DMS153 treated with DMSO at 0.1 percent for 48 hours (cell line): ENCODE measurements at regions not wholly inside any gene's neighbourhood (a gene's known extent, or its start where the extent isn't known, plus 50 kb on each side); places are given as distances from the start of the nearest gene placed in this dataset.
"Not testable (repeated sequence)": the region's sequence is repeated elsewhere in the genome, so short reads cannot be mapped to it uniquely, and the experiment has no call there.

Experiments used
- DNase-seq: peaks from one replicate; lab custom pipeline; 2025; ENCODE audit not compliant: unreplicated experiment; lab: John Stamatoyannopoulos, UW

DNA sequence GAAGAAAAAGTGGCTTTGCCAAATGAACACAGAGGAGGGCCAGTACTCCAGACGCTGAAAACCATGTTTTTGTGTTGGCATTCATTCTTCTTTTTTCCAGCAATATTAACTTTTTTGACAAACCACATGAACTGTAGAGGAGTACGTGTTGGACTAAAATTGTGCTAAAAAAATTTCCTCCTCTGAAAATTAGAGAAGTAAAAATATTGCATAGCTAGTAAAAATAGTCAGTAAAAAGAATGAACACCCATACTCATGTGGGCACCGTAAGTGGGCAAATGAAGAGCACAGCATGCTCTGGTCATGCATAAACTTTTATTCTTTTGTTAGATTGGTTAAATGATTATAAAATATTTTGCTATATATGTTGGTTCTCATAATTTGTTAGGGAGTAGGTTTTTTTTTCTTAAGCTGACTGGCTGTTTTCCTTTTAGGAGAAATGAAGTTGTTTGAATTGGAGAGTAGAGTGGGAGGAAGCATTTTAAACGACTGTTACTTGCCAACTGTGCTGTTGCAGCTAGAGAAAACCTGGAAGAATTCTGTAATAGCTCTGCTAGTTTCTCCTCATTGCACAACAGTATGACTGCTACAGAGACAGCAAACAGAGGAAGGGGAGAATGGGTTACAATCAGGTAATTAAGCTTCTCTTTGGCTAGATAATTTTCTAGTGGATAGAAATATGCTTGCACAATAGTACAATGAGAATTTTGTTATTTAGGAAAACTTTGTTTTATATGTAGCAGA, 222.4 kb downstream of the KCTD12 start:
- DNase-seq: no peak

DNA sequence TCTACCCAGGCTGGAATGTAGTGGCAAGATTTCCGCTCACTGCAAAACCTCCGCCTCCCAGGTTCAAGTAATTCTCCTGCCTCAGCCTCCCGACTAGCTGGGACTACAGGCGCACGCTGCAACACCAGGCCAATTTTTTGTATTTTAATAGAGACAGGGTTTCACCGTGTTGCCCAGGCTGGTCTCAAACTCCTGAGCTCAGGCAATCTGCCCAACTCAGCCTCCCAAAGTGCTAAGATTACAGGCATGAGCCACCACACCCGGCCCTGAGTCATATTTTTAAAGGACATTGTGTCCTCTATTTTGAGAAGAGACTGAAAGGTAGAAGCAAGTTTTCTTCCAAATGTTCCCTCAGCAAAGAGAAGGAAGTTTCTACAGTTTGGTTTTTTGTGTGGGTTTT, 227.1 kb downstream of the KCTD12 start:
- DNase-seq: not testable (repeated sequence)

DNA sequence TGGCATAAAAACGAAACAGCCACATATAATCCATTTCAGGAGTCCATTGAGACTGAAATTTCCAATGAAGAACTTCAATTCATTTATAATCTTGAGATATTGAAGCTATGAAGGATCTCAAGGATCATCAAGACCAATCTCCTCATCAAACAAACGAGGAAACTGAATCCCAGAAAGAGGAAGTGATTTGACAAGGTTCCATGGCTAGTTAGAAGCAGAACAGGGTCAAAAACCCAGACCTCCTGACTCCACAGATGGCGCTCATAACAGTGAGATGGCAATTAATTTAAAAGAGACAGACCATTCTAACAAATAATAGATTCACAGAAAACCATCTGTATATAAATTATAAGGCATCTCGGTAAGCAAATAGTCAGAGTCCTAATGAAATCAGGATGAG, 229.7 kb downstream of the KCTD12 start:
- no peak for DNase-seq

DNA sequence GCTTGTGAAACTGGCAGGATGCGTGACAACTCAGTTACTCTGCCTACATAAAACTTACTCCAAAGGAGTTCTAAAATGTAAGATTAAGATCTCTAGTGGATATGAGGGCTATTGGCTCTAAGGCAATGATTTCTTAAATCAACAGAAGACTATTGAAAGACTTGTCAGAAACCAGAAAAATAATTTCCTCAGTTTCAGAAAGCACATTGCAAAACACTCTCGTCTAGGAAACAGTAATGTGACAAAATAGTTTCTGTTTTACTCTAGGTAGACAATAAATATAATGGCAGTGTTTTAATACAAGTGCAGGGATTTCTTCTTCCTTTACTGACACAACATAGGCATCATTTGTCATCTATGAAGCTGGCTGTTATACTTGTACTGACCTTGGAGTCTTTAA, 230.1 kb downstream of the KCTD12 start:
- DNase-seq: no peak

DNA sequence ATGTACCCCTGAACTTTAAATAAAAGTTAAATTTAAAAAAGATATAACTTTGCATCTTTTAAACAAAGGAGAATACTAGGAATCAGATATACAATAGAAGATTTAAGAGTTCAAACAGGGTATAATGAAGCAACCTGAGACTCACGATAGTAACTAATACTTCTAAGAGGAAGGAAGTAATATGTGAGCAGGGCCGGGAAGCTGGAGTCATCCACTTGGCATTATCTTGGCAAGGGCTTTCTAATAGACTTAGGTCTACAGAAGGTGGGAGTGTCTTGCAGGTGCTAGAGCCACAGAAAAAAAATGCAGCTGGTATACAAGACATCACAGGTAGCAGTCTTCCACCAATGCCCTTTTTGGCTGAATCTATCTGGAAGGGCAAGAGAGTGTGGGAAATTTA, 231.9 kb downstream of the KCTD12 start:
- no peak for DNase-seq

DNA sequence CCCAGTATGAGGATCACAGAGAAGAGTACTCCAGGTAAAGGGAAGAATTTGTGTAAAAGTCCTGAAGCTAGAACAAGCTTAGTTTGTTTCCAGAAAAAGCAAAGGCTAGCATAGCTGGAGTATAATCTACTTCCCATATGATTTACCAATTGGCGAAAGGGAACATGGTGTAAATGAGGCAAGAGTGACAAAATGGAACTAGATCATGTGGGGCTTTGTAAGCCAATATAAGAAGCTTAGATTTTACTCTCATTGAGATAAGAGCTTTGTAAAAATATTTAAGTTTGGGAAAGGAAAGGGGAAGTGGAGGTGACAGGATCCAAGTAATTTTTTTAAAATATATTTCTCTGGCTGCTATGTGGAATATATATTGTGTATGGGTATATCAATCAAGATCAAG, 234.9 kb downstream of the KCTD12 start:
- no peak for DNase-seq

DNA sequence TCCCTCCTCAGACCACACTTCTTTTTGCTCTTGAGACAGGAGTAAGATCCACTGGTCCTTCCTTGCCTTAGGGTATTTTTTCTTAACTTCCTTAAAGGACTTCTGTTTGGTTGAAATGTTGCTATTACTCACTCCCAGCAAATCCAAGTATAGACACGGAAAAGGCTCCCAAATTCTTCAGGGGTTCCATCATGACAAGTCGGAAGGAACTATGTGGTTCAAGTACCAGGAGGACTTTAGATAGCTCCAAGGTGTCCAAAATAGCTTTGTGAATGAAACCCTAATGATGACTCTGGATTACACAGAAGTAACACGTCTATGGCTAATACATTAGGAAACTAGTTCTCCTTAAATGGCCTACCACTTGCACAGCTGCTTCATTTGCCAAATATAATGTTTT, 238.7 kb downstream of the KCTD12 start:
- no peak for DNase-seq

DNA sequence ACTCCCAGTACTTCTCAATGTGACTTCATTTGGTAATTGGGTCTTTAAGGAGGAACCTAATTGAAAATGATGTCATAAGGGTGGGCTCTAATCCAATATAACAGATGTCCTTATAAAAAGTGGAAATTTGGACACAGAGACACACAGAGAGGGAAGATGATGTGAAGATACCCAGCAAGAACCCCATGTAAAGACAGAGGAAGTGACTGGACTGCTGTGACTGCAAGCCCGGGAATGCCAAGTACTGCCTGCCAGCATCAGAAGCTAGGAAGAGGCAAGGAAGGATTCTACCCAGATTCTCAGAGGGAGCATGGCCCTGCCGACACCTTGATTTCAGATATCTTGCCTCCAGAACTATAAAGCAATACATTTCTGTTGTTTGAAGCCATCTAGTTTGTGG, 239.3 kb downstream of the KCTD12 start:
- no peak for DNase-seq

DNA sequence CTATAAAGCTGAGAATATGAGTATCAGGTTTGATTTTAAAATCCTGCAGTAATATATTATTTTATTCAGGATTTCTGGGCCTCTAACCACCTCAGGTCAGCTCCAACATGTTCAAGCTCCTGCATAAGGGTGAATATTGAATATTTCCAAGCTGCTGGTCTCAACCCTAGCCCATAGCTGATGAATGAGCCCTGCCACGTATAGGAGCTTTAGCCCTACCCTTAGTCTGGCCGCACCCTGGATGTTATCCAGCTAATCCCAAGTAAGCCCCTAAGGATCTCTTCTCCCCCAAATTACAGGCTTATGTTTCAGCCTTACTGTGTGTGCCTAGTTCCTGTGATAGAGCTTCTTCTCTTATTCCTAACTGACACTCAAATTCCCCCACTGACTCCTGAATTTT, 240.6 kb downstream of the KCTD12 start:
- no peak for DNase-seq

DNA sequence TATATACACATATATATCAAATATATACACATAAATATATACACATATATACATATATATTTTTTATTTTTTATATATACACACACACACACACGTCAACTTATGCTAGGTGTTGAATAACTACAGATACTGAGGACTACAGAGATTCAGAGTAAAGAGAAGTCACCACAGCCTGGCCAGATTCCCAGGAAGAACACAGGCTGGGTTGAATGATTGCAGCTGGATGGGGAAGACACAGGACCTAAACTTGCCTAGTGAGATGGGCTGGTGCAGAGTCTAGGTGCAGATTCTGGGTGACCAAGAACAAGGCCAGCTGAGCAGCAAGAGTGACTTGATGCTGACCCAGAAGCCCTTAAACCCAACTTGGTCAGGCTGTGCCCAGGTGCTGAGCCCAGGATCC, 241.3 kb downstream of the KCTD12 start:
- no peak for DNase-seq

DNA sequence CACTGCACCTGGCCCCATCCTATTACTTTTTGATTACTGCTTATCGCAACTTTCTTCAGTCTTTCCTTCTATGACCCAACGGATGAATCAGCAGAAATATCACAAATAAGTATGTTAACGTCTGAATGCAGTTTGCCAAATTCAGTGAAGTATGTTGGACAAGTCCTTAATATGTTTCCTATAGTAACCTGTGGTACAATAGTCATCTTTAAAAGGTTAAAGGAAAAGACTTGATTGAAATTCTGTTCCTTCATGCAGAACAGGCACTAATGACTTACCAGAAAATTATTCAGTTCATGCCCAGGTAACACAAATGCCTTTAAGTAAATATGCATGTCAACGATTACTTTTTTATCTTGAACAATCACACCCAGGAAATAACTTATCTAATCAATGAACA, 242.6 kb downstream of the KCTD12 start:
- DNase-seq: no peak

DNA sequence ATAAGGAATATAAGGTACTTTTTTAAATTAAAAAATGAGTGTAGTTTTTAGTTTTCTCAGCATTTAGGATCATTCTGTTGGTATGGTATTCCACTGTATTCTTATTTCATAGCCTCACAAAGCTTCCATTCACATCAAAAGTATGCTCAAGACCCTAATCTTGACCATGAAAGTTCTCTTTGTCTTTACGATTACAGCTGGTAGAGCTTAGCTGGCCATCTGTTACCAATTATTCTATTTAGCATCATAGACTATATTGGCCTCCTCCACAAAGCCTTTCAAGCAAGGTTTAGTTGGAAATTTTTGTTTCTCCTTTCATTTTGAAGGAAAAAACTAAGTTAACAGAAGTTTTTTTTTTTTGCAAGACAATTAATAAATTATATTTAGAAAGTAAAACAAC, 245.1 kb downstream of the KCTD12 start:
- no peak for DNase-seq

DNA sequence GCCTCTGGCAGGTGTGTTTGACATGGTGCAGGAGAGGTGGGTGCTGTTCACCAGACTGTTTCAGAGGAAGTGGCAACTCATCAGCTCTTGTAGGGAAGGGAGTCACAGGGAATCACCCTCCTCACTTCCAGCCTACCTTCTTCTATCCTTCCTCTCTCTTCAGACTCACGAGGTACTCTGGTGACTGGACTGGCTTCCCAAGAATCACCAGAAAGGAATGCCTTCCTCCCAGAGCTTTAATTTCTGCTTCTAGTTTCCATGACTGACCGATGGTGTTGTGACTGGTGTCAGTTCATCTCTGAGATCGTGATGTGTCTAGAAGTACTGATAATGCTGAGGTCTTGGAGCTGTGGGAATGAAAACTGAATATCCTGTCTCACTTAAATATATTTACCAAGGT, 247.3 kb downstream of the KCTD12 start:
- no peak for DNase-seq

DNA sequence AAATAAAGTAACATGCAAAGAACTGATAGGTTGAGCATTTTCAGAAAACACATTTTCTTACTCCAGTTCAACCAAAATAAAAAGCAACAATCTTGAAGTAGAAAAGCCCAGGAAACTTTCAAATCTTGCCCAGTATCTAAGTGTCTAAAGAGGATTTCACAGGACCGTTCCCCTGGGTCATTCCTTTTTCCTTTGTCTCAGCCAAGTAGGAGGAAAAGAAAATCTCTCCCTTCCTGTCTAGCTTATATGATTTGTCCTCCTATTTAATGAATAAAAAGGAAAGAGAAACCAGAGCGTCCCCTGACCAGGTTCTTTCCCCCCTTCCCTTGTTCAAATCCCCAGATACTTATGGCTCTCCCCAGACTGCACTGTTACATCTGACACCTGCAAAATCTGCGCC, 248.0 kb downstream of the KCTD12 start:
- no peak for DNase-seq

DNA sequence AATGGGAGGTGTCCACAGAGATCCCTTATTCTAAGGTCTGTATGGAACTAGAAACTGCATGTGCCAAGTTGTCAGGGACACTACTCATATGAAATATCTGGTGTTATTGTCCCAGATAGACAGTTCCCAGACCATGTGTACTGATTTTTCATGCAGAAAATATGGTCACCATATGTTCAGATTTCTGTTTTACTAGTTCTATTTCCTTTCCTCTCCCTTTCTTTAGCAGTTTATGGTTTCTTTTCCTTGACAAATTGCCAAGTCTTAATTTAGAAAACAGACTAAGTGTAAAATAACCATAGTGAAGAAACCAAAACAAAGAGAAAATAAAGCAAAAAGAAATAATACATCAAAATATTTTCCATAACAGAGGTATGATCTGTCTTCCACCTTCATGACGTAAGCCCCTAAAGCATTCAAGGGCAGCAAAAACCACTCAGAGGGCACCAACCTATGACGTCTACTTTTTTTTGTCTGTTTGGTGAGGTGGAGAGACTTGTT, 248.5 kb downstream of the KCTD12 start:
- DNase-seq: no peak

DNA sequence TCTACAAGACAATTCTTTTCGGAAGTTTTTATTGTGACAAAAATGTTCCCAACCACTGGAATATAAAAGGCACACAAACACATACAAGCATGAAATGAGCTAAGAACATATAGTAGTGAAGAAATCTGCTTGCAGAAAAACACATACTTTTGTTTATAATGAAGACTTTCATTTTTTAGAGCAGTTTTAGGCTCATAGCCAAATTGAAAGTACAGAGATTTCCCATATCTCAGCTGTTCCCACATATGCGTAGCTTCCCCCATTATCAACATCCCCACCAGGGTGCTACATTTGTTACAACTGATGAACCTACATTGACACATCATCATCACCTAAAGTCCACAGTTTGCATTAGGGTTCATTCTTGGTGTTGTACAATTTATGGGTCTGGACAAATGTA, 249.4 kb downstream of the KCTD12 start:
- no peak for DNase-seq

DNA sequence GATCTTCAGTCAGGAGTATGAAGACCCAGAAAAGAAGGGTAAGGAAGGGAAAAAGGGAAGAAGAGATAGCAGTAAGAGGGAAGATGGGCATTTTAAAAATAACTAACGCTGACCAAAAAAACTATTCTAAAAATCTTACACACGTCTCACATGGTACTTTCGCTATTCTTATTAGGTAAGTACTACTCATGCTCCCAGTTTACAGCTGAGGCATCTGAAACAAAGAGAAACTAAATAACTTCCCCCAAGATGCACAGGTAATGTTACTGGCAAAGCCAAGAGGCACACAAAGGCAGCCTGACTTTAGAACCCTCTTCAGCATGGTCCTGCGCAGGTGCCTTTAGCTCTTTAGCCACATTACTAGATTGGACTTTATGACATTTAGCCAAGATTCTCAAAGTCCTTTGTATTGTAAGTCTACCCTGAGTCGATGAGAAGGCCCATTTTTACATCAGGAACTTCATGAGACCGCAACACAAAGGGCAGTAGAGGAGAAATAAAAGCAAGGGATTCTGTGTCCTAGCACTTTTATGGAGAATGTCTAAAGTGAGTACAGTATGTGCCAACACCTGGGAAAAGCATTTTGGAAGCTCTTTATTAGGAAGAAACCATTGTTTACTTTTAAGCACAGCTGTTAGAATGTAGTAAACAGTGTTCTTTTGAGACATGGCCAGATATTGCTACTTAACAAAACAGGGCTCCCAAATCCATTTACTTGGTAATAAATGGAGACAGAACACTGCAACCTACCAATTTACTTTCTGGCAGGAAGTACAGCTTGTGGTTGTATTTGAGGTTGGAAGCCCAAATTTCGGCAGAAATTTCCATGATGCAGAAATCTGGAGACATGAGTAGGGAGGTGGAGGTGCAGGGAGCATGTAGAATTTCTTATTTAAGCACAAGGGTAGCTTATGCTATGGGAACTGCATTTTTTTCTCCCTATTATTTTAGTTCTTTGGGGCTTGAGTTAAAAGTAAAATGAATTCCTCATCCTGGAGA, 250.7 kb downstream of the KCTD12 start:
- no peak for DNase-seq

DNA sequence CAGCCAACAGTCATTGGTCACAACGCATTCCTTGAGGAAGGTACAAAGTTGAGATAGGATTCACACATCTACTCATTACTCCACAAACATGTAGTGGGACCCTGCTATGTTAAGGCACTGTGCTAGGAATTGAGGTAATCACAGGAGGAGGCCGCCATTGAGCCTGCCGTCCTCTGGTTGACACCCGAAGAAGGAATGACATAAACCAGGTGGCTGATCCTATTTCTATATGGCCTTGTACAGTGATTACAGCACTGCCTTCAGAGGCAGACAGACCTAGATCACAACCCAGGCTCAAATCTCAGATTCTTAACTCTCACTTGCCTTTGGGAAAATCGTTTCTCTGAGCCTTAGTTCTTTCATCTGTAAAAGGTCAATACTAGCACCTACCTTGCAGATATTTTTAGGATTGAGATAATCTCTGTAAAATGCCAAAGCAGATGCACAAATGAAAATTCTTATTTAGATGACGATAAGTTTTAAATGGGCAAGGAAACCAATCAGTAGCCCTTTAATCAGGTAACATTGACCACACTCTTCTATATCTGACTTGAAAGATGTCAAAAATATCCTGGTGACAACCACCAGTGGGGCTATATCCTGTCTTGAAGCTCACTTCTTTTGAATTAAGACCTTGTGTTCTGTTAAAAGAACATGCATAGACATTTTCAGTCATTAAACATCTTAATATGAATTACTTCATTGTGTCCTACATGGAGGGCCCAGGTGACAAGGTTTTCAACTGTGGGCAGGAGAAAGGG, 251.6 kb downstream of the KCTD12 start:
- no peak for DNase-seq

DNA sequence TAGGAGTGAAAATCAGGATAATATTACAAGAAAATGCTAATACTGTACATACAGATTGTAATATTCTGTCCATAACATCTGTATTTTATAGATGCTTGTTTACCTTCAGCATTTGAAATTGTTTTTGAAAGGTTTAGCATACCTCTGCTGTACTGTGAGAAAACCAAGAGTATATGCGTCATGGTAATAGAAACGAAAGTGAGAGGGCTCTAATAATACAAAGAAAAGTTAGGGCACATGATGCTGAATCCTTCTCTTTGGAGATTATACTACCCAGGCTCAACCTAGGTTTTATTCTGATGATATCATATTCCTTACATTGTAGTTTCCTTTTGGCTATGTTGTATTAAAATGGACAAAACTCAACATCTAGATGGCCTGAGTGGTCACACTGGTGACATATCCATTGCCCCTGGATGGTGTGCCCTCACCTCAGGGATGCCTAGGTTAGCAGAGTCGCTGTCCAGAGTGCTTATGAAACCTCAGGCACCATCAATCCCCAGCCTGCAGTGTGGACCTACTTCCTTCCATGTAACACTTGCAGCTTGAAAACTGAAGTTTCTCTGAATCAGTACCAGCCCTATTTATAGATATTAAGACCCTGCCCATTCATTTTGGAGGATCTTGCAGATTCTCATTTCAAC, 253.7 kb downstream of the KCTD12 start:
- DNase-seq: no peak

DNA sequence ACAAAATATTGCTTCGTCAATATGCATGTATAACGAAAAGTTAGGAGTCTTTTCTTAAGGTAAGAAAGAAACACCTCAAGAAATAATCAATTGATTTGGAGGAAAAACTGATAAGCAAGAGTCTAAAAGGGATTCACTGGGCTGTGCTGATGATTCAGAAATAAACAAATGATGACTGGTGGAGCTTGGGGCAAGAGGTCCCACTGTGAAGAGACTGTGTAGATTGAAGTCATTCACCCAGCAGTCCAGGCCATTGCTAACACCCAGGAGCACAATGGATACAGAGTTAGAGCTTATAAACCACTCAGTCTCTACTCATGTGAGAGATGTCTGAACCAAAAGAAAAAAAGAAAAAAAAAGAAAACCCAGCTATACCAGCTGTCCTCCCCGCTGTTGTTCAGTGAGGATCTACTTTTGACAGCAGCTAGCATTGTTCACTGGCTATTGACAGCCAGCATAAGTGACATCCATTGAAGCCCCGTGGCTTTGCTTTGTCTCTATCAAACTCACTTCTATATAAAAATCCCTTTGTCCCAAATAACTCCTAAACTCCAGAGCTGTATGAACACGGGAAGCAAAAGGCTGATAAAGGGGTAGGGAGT, 255.5 kb downstream of the KCTD12 start:
- no peak for DNase-seq
